Mesenteric fat pad (tissue), 1 donor: ENCODE measurements at regions not wholly inside any gene's neighbourhood (a gene's known extent, or its start where the extent isn't known, plus 50 kb on each side); places are given as distances from the start of the nearest gene placed in this dataset.
"Not testable (repeated sequence)": the region's sequence is repeated elsewhere in the genome, so short reads cannot be mapped to it uniquely, and the experiment has no call there.

Experiments used
- DNase-seq: peaks from one replicate; pipeline ENCODE4 v3.0.0-alpha.2; 2020; ENCODE audit warnings: low spot score
- donor health status: DM: yes; HTN: yes; CAD: no.

- DNase-seq, result no peak
Measured at GRCh38 chr10:31686599-31686998, 242.0 kb downstream of the ARHGAP12 start.

- DNase-seq, result no peak
Measured at GRCh38 chr10:31683682-31684081, 244.9 kb downstream of the ARHGAP12 start.

GRCh38 chr10:31679936-31680335, 248.7 kb downstream of the ARHGAP12 start:
- no peak for DNase-seq

GRCh38 chr10:31678575-31679516, 249.8 kb downstream of the ARHGAP12 start:
- DNase-seq, result no peak

- DNase-seq, result no peak
Measured at GRCh38 chr10:31678139-31678536, 250.5 kb downstream of the ARHGAP12 start.

- DNase-seq, result no peak
Measured at GRCh38 chr10:31677195-31678138, 251.2 kb downstream of the ARHGAP12 start.

GRCh38 chr10:31675726-31676125, 252.9 kb downstream of the ARHGAP12 start:
- no peak for DNase-seq

GRCh38 chr10:31669357-31669756, 259.3 kb downstream of the ARHGAP12 start:
- DNase-seq, result no peak

- DNase-seq, result no peak
Measured at GRCh38 chr10:31668326-31668725, 260.3 kb downstream of the ARHGAP12 start.

GRCh38 chr10:31665764-31666279, 262.8 kb downstream of the ARHGAP12 start:
- not testable (repeated sequence) for DNase-seq

- no peak for DNase-seq
Measured at GRCh38 chr10:31664803-31665202, 263.8 kb downstream of the ARHGAP12 start.

GRCh38 chr10:31664071-31664470, 264.6 kb downstream of the ARHGAP12 start:
- DNase-seq, result not testable (repeated sequence)

GRCh38 chr10:31660300-31660699, 268.3 kb downstream of the ARHGAP12 start:
- DNase-seq, result no peak

- DNase-seq, result no peak
Measured at GRCh38 chr10:31659665-31660064, 269.0 kb downstream of the ARHGAP12 start.

- DNase-seq, result no peak
Measured at GRCh38 chr10:31657434-31657872, 271.2 kb downstream of the ARHGAP12 start.

- no peak for DNase-seq
Measured at GRCh38 chr10:31656851-31657433, 271.7 kb downstream of the ARHGAP12 start.

GRCh38 chr10:31652038-31652437, 276.6 kb downstream of the ARHGAP12 start:
- no peak for DNase-seq

GRCh38 chr10:31650010-31650409, 278.6 kb downstream of the ARHGAP12 start:
- DNase-seq, result no peak

GRCh38 chr10:31648966-31649365, 279.7 kb downstream of the ARHGAP12 start:
- DNase-seq, result no peak

- DNase-seq, result no peak
Measured at GRCh38 chr10:31647861-31648260, 280.8 kb downstream of the ARHGAP12 start.

GRCh38 chr10:31646519-31646918, 282.1 kb downstream of the ARHGAP12 start:
- DNase-seq, result no peak
